Body of pancreas (tissue), 4 donors: ENCODE measurements at regions not wholly inside any gene's neighbourhood (a gene's known extent, or its start where the extent isn't known, plus 50 kb on each side); places are given as distances from the start of the nearest gene placed in this dataset.

Experiments used
- POLR2A ChIP-seq, 3 donors: fragments of 450-650 bp; IDR thresholded peaks; one replicate each; pipeline ENCODE4 v1.6.1; 2016; ENCODE audit warnings: antibody characterized with exemption in 3 of 3, mild to moderate bottlenecking in 2 of 3
- TF ChIP-seq, protein P1 (sequence below), 7 experiments: fragments of 450-650 bp in 4 of 7; fragments of 200-600 bp in 3 of 7; sonication (generic) in 3 of 7; IDR thresholded peaks; one replicate each; pipeline ENCODE4 v1.5.1; 2016 to 2019; ENCODE audit warnings: antibody characterized with exemption in 7 of 7

GRCh38 chr14:82388488-82388887, 854.8 kb upstream of the SEL1L start:
- TF ChIP-seq, protein P1, sequence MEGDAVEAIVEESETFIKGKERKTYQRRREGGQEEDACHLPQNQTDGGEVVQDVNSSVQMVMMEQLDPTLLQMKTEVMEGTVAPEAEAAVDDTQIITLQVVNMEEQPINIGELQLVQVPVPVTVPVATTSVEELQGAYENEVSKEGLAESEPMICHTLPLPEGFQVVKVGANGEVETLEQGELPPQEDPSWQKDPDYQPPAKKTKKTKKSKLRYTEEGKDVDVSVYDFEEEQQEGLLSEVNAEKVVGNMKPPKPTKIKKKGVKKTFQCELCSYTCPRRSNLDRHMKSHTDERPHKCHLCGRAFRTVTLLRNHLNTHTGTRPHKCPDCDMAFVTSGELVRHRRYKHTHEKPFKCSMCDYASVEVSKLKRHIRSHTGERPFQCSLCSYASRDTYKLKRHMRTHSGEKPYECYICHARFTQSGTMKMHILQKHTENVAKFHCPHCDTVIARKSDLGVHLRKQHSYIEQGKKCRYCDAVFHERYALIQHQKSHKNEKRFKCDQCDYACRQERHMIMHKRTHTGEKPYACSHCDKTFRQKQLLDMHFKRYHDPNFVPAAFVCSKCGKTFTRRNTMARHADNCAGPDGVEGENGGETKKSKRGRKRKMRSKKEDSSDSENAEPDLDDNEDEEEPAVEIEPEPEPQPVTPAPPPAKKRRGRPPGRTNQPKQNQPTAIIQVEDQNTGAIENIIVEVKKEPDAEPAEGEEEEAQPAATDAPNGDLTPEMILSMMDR (IDR thresholded peaks at IDR 0.05), result no peak
- no peak for TF ChIP-seq POLR2A (IDR thresholded peaks at IDR 0.05)
